ENCODE measurements at regions not wholly inside any gene's neighbourhood (a gene's known extent, or its start where the extent isn't known, plus 50 kb on each side); places are given as distances from the start of the nearest gene placed in this dataset.

- TF ChIP-seq SIX5 (IDR thresholded peaks at IDR 0.05; ENCODE audit: low read depth, low read length, severe bottlenecking), result no peak
- no peak for TF ChIP-seq CTCF (IDR thresholded peaks at IDR 0.05 in 2 of 3, conservative IDR thresholded peaks at IDR 0.05 in 1 of 3; ENCODE audit: control insufficient read depth in 2 of 3, extremely low read depth in 1 of 3, insufficient read depth in 1 of 3, low read depth in 3 of 3, low read length in 3 of 3)
- TF ChIP-seq YY1 (IDR thresholded peaks at IDR 0.05; ENCODE audit: low read depth, low read length), result no peak
- no peak for TF ChIP-seq SUPT20H (IDR thresholded peaks at IDR 0.05; ENCODE audit: borderline replicate concordance, control insufficient read depth, low read depth, low read length)
- TF ChIP-seq ASH2L (IDR thresholded peaks at IDR 0.05; ENCODE audit: borderline replicate concordance, low read depth), result no peak
- TF ChIP-seq POLR2A (IDR thresholded peaks at IDR 0.05; ENCODE audit: low read depth, low read length), result no peak
- no peak for TF ChIP-seq USF1 (IDR thresholded peaks at IDR 0.05; ENCODE audit: borderline replicate concordance, extremely low read length, insufficient read depth, low read depth, low read length)
- TF ChIP-seq ZNF274 (IDR thresholded peaks at IDR 0.05; ENCODE audit: insufficient read depth, insufficient read length), result no peak
- TF ChIP-seq POLR2AphosphoS5 (IDR thresholded peaks at IDR 0.05; ENCODE audit: low read length), result no peak
- TF ChIP-seq SP1 (IDR thresholded peaks at IDR 0.05; ENCODE audit: low read depth, low read length), result no peak
- no peak for TF ChIP-seq SUZ12 (IDR thresholded peaks at IDR 0.05; ENCODE audit: unreplicated experiment)
- TF ChIP-seq BCLAF1 (IDR thresholded peaks at IDR 0.05), result no peak
- no peak for TF ChIP-seq BRCA1 (IDR thresholded peaks at IDR 0.05; ENCODE audit: low read depth, low read length)
- no peak for TF ChIP-seq TCF7 (IDR thresholded peaks at IDR 0.05; ENCODE audit: borderline replicate concordance)
Observed at GRCh38 chr10:81817596-81818170, 57.3 kb upstream of the NRG3 start.
